Spinal cord (tissue), 9 donors: ENCODE measurements at regions not wholly inside any gene's neighbourhood (a gene's known extent, or its start where the extent isn't known, plus 50 kb on each side); places are given as distances from the start of the nearest gene placed in this dataset.

Experiments
- DNase-seq, 6 donors: peaks; one replicate each; pipeline versions ENCODE4 v3.0.0 to v3.0.0-alpha.2; 2013 to 2015; ENCODE audit warnings: low spot score in 6 of 6, low read depth in 4 of 6
- H3K27ac ChIP-seq: one replicate; pipeline ENCODE4 v1.5.1; 2013; ENCODE audit warnings: low read depth, low read length, control low read depth
- H3K27me3 ChIP-seq: one replicate; pipeline ENCODE4 v1.6.1; 2013; ENCODE audit warnings: low read length; ENCODE audit not compliant: control insufficient read depth, insufficient read depth
- H3K36me3 ChIP-seq: one replicate; pipeline ENCODE4 v1.6.1; 2013; ENCODE audit warnings: low read length; ENCODE audit not compliant: control insufficient read depth, insufficient read depth
- H3K4me1 ChIP-seq: one replicate; pipeline ENCODE4 v1.6.1; 2013; ENCODE audit warnings: low read length; ENCODE audit not compliant: control insufficient read depth, insufficient read depth
- H3K4me3 ChIP-seq: one replicate; pipeline ENCODE4 v1.5.1; 2013; ENCODE audit warnings: low read depth, low read length, control low read depth
- H3K9me3 ChIP-seq: one replicate; pipeline ENCODE4 v1.6.1; 2013; ENCODE audit warnings: low read length; ENCODE audit not compliant: control insufficient read depth, insufficient read depth
- WGBS: methylation state at CpG from one replicate; pipeline ENCODE4 v1.1.5; 2013; ENCODE audit warnings: missing lambda C conversion rate; ENCODE audit not compliant: insufficient coverage; 5-methylcytosine and 5-hydroxymethylcytosine counted together
- donor health status: healthy.

DNA sequence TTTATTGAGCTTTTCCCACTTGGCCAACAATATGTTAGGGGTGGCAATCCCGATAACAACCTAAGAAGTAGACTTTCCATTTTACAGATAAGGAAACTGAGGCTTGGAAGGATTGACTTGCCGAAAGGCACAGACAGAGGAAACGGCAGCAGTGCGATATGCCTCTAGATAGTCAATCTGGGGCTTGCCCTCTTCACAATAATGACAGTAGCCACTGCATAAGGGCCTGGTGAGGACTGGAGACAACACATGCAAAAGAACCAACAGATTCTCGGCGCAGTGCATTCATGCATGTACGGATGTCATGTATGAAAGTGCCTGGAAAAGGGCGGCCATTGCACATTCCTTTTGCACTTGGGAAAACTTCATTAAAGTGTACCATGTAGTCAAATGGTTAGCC, 811.2 kb downstream of the RNF144A start:
- H3K27ac ChIP-seq: no peak overlapping the region
- 100% methylated on average over 7 of the region's 8 CpGs for WGBS
- H3K36me3 ChIP-seq: no peaks in the 10 kb centered on the region
- DNase-seq: no peak
- H3K9me3 ChIP-seq: no peaks in the 10 kb centered on the region
- H3K4me1 ChIP-seq: no peaks in the 10 kb centered on the region
- H3K27me3 ChIP-seq: no peaks in the 10 kb centered on the region
- H3K4me3 ChIP-seq: no peak overlapping the region

DNA sequence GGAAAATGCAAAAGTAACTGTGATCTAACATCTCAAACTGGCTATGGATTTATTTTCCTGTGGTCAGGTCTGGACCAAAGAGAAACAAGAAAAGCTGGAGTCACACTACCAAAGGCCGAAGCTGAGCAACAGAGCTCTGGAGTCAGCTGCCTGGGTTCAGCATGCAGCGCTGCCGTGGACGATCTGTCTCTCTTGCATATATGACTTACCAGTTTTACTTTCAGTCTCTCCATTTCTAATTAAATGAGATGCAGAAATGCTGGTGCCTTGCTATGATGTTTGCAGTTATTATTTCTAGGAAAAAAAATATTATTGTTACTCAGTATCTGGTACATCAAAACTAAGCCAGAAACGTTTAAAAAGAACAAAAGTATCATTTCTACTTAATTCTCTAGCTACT, 813.2 kb downstream of the RNF144A start:
- no peaks in the 10 kb centered on the region for H3K9me3 ChIP-seq
- no peaks in the 10 kb centered on the region for H3K4me1 ChIP-seq
- DNase-seq: no peak
- H3K36me3 ChIP-seq: no peaks in the 10 kb centered on the region
- no peak overlapping the region for H3K27ac ChIP-seq
- no peak overlapping the region for H3K4me3 ChIP-seq
- no peaks in the 10 kb centered on the region for H3K27me3 ChIP-seq
- 80% methylated on average over 1 of the region's 5 CpGs for WGBS

DNA sequence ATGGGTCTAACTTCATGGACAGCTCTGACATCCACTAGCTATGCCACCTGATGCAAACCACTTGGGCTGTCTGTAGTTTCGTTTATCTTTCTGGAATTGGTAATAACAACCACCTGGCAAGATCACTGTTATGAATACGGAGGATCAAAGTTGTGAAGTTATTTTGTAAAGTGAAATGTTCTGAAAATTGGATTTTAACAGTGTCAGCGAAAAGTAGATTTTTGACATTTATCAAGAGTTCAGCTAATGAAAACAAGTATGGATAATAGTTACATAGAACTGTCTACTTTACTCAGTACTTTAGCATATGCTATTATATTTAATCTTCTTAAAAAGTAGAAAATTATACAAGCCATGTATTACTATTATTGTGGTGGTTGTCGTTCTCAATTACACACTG, 813.8 kb downstream of the RNF144A start:
- no peak overlapping the region for H3K4me3 ChIP-seq
- no peaks in the 10 kb centered on the region for H3K4me1 ChIP-seq
- DNase-seq: no peak
- WGBS: 85% methylated on average over 2 of the region's 4 CpGs
- no peak overlapping the region for H3K27ac ChIP-seq
- H3K27me3 ChIP-seq: no peaks in the 10 kb centered on the region
- no peaks in the 10 kb centered on the region for H3K36me3 ChIP-seq
- no peaks in the 10 kb centered on the region for H3K9me3 ChIP-seq

DNA sequence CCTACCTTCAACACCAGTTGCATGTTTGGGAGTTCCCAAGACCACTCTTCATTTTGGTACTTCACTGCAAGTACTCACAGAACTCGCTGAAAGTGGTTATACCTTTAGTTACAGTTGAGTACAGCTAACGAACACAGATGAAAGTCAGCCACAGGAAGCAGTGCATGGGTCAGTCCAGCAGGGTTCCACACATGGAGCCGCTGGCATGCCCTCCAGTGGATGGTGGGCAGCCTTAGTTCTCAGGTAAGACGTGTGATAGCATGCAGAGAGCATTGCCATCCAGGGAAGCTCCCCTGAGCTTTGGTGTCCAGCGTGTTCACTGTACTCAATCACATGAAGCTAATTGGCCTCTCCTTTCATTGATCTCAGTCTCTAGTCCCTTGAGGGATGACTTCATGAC, 815.3 kb downstream of the RNF144A start:
- Histone ChIP-seq H3K9me3 (no peaks in the 10 kb centered on the region), H3K4me3 (no peak overlapping the region), H3K4me1 (no peaks in the 10 kb centered on the region), H3K36me3 (no peaks in the 10 kb centered on the region), H3K27me3 (no peaks in the 10 kb centered on the region), H3K27ac (no peak overlapping the region)
- DNase-seq: no peak
- WGBS: 88% methylated on average over 5 of the region's 5 CpGs

DNA sequence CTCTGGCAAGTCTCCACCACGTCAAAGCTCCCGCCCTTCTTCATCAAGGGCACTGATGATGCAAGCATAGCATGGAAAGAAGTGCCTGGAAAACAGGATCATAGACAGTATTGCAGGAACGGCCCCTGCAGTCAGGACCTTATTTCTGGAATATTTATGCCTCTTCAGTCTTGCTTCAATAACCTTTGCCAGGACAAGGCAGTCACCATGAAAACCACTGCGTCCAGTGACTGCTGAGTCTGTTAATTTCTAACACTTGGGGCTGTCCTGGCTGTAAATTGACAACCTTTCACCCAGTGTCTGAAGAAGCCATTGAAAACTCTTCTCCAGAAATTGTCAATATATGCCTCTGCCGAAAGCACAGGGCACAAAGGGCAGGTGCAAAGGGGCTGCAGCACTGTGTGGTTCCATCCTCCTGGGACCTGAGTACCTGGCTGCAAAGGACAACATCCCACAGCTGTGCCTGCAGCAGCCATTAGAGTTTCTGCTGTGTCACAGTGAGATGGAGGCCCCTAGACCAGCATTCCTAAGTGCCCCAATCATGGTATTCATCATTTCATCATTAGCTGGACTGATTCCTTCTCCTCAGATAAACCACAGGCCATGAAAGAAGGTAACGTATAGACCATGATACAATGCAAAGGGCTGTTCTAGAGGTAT, 819.6 kb downstream of the RNF144A start:
- Histone ChIP-seq H3K4me1 (no peaks in the 10 kb centered on the region), H3K27me3 (no peaks in the 10 kb centered on the region), H3K9me3 (no peaks in the 10 kb centered on the region), H3K36me3 (no peaks in the 10 kb centered on the region), H3K27ac (no peak overlapping the region), H3K4me3 (no peak overlapping the region)
- DNase-seq: no peak
- WGBS: 63% methylated on average over 5 of the region's 6 CpGs

DNA sequence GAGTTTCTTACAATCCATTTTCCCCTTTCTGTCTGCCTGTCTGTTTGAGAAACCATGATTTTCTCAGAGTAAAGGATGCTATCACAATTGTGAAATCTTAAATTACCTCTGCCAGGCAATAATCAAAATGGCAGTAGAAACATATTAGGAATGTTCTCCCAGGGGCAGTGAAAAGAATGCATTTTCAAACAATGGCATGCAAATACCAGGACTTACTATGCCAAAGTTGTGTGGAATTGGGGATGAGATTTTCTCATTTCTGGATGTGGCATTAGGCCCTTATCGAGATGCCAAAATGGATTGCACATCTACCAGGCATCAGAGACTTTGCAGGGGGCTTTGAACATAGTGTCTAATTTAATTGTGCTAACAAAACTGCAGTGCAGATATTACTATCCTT, 821.4 kb downstream of the RNF144A start:
- no peak for DNase-seq
- no CpG with 5 or more reads among the region's 1 CpG for WGBS
- H3K27ac ChIP-seq: no peak overlapping the region
- no peaks in the 10 kb centered on the region for H3K4me1 ChIP-seq
- H3K36me3 ChIP-seq: no peaks in the 10 kb centered on the region
- H3K27me3 ChIP-seq: no peaks in the 10 kb centered on the region
- H3K9me3 ChIP-seq: no peaks in the 10 kb centered on the region
- H3K4me3 ChIP-seq: no peak overlapping the region

DNA sequence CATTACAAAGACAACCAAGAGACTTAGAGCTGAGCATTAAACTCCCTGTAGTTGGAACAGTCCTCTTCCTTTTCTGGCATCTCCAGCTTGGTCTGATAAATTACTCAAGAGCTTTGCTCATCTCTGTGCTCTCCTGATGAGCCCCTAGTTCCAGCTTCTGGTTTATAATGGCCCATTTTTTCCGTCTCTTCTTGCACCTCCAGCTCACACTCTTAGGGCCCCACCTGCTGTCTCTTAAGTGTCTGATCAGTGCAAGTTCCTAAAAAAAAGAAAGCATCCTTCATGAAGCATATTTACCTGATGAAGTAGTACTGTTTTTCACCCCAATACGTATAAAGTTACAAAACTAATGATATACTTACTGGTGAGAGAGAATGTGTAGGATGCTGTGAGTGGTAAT, 822.9 kb downstream of the RNF144A start:
- DNase-seq: no peak
- no peaks in the 10 kb centered on the region for H3K4me1 ChIP-seq
- H3K27me3 ChIP-seq: no peaks in the 10 kb centered on the region
- H3K4me3 ChIP-seq: no peak overlapping the region
- H3K36me3 ChIP-seq: no peaks in the 10 kb centered on the region
- no peak overlapping the region for H3K27ac ChIP-seq
- 67% methylated on average over 1 of the region's 2 CpGs for whole genome bisulfite sequencing
- H3K9me3 ChIP-seq: no peaks in the 10 kb centered on the region

DNA sequence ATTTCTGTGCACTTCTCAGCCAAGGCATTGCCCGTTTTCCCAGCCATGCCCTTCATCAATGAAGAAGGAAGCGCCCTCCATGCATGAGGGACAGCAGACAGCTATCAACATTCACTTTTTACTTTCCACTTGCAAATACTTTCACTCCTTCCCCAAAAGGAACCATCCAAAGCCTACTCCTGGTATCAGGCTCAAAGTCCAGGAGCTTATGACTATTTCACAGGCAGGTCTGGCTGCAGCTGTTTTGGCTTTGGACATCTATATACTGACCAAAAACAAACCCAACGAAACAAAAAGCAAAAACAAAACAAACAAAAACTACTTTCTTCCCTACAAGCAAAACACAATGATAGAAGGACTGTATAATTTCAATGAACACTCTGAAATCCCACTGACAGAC, 825.1 kb downstream of the RNF144A start:
- WGBS: 100% methylated on average over 2 of the region's 3 CpGs
- no peaks in the 10 kb centered on the region for H3K9me3 ChIP-seq
- DNase-seq: no peak
- no peak overlapping the region for H3K27ac ChIP-seq
- H3K4me3 ChIP-seq: no peak overlapping the region
- no peaks in the 10 kb centered on the region for H3K4me1 ChIP-seq
- H3K27me3 ChIP-seq: no peaks in the 10 kb centered on the region
- H3K36me3 ChIP-seq: no peaks in the 10 kb centered on the region

DNA sequence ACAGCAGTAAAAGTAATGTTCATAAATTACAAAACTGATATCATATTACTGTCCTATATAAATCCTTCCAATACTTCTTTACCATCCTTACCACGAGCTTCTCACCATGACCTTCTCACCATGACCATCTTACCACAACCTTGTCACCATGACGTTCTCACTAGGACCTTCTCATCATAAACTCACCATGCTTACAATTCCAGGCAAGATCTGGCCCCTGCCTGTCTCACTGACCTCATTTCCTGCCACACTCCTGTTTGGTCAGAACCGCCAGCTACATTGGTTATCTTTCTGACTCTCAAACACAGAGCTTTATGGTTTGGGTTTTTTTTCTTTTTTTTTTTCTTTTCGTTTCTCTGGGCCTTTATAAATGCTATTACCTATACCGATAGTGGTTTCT, 827.6 kb downstream of the RNF144A start:
- Histone ChIP-seq H3K27ac (no peak overlapping the region), H3K4me3 (no peak overlapping the region), H3K9me3 (no peaks in the 10 kb centered on the region), H3K4me1 (no peaks in the 10 kb centered on the region), H3K27me3 (no peaks in the 10 kb centered on the region), H3K36me3 (no peaks in the 10 kb centered on the region)
- WGBS: 90% methylated on average over 3 of the region's 5 CpGs
- no peak for DNase-seq

DNA sequence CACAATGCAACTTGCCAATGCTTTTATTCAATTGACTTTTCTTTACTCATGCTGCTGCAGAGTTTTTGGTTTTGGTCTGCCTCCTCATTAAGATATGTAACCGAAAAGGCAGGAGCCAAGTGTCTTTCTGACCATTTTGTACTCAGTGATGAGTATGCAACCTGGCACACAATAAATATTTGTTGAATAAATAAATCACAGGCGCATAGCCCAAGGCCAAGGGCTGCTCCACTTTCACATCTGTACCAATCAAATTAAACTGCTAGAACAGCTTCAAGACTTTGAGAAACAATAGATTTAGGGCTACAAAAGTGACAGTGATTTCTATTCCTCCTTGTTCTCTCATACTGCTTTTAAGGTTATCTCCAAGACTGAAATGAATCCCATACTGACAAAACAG, 828.2 kb downstream of the RNF144A start:
- H3K4me3 ChIP-seq: no peak overlapping the region
- no peak overlapping the region for H3K27ac ChIP-seq
- no peaks in the 10 kb centered on the region for H3K9me3 ChIP-seq
- H3K36me3 ChIP-seq: no peaks in the 10 kb centered on the region
- no peak for DNase-seq
- no CpG with 5 or more reads among the region's 2 CpGs for WGBS
- no peaks in the 10 kb centered on the region for H3K4me1 ChIP-seq
- H3K27me3 ChIP-seq: no peaks in the 10 kb centered on the region
